ENCODE measurements at regions not wholly inside any gene's neighbourhood (a gene's known extent, or its start where the extent isn't known, plus 50 kb on each side); places are given as distances from the start of the nearest gene placed in this dataset.
"Not testable (repeated sequence)": the region's sequence is repeated elsewhere in the genome, so short reads cannot be mapped to it uniquely, and the experiment has no call there.

DNA sequence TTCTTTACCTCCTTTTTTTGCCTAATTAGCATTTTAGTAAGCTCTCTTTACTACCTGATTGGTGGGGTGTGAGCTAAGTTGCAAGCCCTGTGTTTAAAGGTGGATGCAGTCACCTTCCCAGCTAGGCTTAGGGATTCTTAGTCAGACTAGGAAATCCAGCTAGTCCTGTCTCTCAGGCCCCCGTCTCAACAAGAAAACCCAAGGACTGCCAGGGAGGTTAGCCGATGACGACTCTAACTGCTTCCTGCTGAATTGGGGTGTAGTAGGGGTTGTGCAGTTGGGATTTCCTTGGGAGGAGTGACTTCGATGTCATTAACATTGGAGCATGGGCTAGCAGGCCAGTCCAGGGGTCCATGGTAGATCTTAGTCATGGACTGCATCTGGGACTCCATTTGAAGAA lies 380.2 kb upstream of the SLC7A11 start:
- TF ChIP-seq CTCF, EP300, POLR2A (IDR thresholded peaks at IDR 0.05): not testable (repeated sequence)
